ENCODE measurements at regions not wholly inside any gene's neighbourhood (a gene's known extent, or its start where the extent isn't known, plus 50 kb on each side); places are given as distances from the start of the nearest gene placed in this dataset.

DNA sequence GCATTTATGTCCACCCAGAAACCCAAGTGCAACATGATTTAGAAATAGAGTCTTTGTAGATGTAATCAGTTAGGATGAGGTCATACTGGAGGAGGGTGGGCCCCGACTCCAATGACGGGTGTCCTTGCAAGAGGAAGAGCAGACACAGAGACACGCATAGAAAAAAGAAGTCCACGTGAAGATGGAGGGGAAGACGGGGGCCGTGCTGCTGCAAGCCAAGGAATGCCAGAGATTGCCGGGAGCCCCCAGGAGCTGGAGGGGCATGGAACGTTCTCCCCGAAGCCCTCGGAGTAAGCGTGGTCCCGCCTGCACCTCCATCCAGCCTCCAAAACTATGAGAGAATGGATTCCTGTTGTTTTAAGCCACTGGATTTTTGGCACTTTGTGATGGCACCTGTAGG, 51.6 kb downstream of the PTGR3 start:
- TF ChIP-seq SP1 (IDR thresholded peaks at IDR 0.05; ENCODE audit: low read depth) = no peak
- TF ChIP-seq, protein P1, sequence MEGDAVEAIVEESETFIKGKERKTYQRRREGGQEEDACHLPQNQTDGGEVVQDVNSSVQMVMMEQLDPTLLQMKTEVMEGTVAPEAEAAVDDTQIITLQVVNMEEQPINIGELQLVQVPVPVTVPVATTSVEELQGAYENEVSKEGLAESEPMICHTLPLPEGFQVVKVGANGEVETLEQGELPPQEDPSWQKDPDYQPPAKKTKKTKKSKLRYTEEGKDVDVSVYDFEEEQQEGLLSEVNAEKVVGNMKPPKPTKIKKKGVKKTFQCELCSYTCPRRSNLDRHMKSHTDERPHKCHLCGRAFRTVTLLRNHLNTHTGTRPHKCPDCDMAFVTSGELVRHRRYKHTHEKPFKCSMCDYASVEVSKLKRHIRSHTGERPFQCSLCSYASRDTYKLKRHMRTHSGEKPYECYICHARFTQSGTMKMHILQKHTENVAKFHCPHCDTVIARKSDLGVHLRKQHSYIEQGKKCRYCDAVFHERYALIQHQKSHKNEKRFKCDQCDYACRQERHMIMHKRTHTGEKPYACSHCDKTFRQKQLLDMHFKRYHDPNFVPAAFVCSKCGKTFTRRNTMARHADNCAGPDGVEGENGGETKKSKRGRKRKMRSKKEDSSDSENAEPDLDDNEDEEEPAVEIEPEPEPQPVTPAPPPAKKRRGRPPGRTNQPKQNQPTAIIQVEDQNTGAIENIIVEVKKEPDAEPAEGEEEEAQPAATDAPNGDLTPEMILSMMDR (IDR thresholded peaks at IDR 0.05 in 2 of 3, conservative IDR thresholded peaks at IDR 0.05 in 1 of 3; ENCODE audit: borderline replicate concordance in 1 of 3, insufficient read depth in 1 of 3, low read depth in 2 of 3, low read length in 2 of 3) = no peak
- TF ChIP-seq, protein P2, sequence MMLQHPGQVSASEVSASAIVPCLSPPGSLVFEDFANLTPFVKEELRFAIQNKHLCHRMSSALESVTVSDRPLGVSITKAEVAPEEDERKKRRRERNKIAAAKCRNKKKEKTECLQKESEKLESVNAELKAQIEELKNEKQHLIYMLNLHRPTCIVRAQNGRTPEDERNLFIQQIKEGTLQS (IDR thresholded peaks at IDR 0.05) = no peak
